IPS-15b (cell line): ENCODE measurements at regions not wholly inside any gene's neighbourhood (a gene's known extent, or its start where the extent isn't known, plus 50 kb on each side); places are given as distances from the start of the nearest gene placed in this dataset.

Source experiments
- H3K27me3 ChIP-seq: one replicate; pipeline ENCODE4 v1.6.1; 2013; ENCODE audit warnings: low read length; ENCODE audit not compliant: control insufficient read depth, insufficient read depth
- H3K36me3 ChIP-seq: one replicate; pipeline ENCODE4 v1.6.1; 2013; ENCODE audit warnings: low read length; ENCODE audit not compliant: control insufficient read depth, insufficient read depth
- H3K4me1 ChIP-seq: one replicate; pipeline ENCODE4 v1.6.1; 2013; ENCODE audit warnings: mild to moderate bottlenecking, low read length; ENCODE audit not compliant: control insufficient read depth, insufficient read depth
- H3K4me3 ChIP-seq: one replicate; pipeline ENCODE4 v1.5.1; 2013; ENCODE audit warnings: low read depth, low read length
- H3K9ac ChIP-seq: one replicate; pipeline ENCODE4 v1.6.1; 2013; ENCODE audit warnings: low read depth, mild to moderate bottlenecking, low read length
- H3K9me3 ChIP-seq: one replicate; pipeline ENCODE4 v1.6.1; 2013; ENCODE audit warnings: mild to moderate bottlenecking, low read length; ENCODE audit not compliant: control insufficient read depth, insufficient read depth

DNA sequence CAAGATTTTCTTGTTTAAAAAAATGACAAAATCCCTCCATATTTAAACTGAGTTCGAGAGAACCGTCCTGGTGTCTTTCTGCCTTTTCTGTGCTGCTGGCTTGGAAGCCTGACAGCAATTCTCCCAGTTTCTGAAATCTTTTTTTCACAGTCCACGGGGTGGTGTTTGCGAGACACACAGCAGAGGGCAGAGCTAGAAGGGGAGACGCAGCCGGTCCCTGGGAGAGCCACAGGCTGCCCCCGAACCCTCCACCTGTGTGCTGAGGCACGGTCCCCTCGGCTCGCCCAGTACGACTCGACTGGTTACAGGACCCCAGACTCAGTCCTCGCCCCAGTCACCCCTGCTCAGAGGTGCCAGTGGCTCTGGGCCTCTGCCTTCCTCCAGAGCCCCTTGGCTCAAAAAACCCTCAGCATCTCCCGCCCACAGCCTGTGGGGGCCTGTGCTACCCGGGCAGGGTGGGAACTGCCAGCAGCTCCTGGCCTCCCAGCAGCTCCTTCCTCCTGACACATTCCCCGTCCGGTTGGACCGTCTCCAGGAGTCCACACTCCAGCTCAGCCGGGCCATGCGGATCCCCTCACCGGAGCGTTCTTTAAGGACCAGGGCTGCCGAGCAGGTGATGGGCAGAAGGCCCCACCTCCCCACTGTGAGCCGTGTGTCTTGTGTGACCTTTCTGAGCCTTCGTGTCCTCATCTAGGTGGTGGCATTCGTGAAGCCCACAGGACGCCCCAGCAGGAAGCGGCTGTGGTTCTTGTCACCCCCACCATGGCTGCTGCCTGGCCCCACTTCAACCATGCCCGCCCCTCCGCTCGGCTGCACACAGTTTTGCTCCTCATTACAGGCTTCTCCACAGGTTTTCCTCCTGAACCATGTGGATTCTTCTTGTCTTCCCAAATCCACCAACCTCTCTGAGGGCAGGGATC is 52.3 kb upstream of the EN2 start:
- Histone ChIP-seq H3K9ac (no peak overlapping the region), H3K4me3 (no peak overlapping the region), H3K36me3 (no peaks in the 10 kb centered on the region), H3K27me3 (peaks cover 2% of the 10 kb centered on the region), H3K9me3 (no peaks in the 10 kb centered on the region), H3K4me1 (no peaks in the 10 kb centered on the region)

GRCh38 chr7:155407799-155408198 is 50.1 kb upstream of the EN2 start:
- H3K36me3 ChIP-seq = no peaks in the 10 kb centered on the region
- H3K9me3 ChIP-seq = no peaks in the 10 kb centered on the region
- H3K4me3 ChIP-seq = no peak overlapping the region
- no peaks in the 10 kb centered on the region for H3K4me1 ChIP-seq
- H3K9ac ChIP-seq = no peak overlapping the region
- H3K27me3 ChIP-seq = peaks cover 14% of the 10 kb centered on the region
